Fibroblast of skin of right quadriceps (primary cell): ENCODE measurements at regions not wholly inside any gene's neighbourhood (a gene's known extent, or its start where the extent isn't known, plus 50 kb on each side); places are given as distances from the start of the nearest gene placed in this dataset.
"Not testable (repeated sequence)": the region's sequence is repeated elsewhere in the genome, so short reads cannot be mapped to it uniquely, and the experiment has no call there.

Experiments
- DNase-seq: peaks from one replicate; pipeline ENCODE4 v3.0.0-alpha.2; 2013

DNA sequence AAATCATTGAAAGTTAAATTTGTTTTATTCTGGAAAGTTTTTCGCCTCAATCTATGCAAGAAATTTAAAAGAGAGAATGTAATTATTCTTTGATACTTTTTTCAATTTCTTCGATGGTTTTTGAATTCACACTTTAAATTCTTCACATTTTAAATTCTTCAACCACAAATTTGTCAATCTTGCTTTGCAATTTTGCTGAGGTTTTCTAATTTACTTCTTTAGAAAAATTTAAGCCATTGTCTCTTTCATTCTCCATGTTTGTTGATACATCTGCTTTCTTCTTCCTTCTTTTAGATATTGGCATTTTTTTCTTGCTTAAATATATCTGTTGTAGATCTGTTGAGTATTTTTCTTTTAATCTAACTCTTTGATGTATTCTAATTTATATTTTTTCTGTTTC, 301.9 kb upstream of the DSEL start:
- no peak for DNase-seq

- no peak for DNase-seq
These were observed 298.8 kb upstream of the DSEL start for GRCh38 chr18:67815280-67815679.

DNA sequence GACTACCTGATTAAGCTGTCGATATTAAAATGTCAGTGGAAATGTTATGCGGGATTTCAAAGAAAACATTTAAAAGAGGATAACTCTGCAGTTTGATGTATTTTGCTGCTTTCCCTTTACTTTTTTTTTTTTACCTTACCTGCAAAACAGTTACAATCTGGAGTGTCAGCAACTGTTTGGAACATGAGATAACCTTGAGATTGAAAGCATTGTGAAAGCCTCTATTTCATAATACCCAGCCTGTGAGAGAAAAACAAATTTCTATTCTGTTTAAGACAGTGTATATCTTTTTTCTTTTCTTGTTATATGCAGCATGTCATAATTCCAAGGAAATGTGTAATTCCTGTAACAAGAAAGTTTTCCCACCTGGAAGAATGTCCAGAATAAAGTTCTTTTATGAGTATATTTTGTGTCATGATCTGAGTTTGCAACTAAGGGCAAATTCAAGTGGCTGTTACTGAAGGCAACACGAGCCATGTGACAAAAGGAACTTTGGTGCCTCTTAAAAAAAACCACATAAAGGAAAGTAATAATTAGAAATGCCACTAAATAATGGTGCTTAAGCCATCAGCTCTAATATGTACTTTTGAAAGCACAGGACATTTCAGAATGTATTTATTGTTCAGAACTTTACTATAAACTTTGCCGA, 297.0 kb upstream of the DSEL start:
- no peak for DNase-seq

DNA sequence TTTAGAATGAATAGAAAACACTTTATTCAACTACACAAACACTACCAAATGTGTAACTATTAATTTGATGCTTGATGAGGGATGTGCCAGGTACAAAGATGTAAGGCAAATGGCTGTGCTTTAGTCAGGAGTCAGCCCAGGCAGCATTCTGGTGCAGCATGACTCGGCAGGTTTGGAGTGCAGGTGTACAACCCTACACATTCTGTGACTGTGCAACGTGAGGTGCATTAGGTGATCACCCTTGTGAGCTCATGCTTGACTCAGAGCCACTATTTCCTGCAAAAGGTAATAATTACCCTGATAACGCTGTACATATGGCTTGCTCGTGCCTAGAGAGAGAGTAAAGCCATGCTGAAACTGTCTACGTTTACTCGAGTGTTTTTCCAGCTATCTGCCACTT, 288.7 kb upstream of the DSEL start:
- no peak for DNase-seq

- DNase-seq = peak; percentile 68
These were observed 278.0 kb upstream of the DSEL start for GRCh38 chr18:67794521-67794920.

DNA sequence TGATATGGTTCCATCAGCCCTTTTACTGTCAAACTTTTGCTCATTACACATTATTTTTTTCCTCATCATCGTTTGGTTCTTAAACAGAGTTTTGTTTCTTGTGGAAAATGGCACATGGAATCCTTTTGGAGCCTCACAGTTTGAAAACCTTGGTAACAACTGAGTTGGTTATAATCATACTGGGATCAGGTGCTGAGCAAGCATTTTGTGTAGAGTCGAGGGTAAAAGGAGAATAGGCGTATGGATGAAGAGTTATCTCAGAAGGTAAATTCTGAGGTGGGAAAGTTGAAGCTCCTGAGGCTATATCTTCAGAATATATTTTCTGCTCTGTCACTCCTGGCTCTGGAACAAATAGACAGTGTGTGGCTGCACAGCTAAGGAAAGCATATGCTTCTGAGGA, 274.0 kb upstream of the DSEL start:
- DNase-seq = no peak

GRCh38 chr18:67789165-67789545, 272.6 kb upstream of the DSEL start:
- DNase-seq = no peak

DNA sequence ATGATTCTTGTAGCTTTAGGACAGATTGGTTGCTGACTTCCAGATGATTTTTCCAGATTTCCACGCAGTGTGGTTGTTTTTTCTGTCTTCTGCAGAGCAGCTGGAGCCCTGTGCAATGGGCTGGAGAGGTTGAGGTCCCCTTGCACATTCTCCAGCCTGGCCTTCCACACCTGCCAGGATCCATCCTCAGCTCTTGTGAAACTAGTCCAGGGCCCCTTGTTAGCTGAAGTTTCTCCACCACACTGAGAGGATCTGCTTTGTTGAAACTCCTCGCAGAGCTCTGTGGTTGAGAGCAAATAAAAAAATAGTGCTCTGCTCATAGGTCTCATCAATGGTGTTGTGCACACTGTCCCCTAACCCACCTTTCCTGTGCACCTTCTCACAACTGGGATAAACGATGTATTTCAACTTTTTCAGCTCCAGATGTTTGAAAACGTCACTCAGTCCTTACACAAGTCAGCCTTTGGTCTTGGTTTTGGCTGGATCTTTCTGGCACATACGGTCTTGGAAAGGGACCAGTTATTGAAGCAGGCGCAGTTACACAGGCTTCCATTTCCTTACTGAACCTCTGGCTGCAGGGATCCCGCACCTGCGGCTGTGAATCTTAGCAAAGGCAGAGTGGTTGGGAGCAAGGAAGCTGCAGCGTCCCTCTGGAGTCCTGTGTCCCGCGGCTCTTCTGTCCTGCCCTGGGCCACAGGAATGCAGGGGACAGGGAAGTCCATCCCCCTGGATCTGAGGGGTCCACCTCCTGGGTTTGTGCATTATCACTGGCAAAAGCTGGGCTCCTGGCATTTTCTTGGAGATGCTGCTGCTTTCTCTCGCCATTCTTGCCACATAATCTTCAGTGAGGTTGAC, 272.0 kb upstream of the DSEL start:
- no peak for DNase-seq

GRCh38 chr18:67783196-67783946, 266.9 kb upstream of the DSEL start:
- DNase-seq = peak; percentile 96

- peak; percentile 18 for DNase-seq
These were observed 261.5 kb upstream of the DSEL start for GRCh38 chr18:67778016-67778415.

DNA sequence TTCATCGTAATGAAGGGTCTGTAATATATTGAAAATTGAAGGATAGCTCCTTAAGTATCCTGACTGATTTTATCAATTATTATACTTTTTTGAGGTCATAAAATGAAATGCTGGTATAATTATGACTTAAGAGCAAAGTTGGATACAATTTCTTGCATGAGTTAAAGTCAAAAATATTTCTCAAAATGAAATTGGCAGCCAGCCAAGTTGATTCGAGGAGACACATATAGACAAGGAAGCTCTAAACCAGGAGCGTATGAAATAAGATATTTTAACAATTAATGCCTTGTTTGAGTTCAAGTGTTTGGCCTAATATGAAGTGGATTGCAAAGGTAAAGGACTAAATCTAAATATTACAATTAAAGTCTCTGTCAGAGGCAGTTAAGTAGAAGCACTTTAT, 260.4 kb upstream of the DSEL start:
- DNase-seq = peak; percentile 58

- peak; percentile 81 for DNase-seq
These were observed 254.8 kb upstream of the DSEL start for GRCh38 chr18:67771271-67771670.

- DNase-seq = no peak
These were observed 254.0 kb upstream of the DSEL start for GRCh38 chr18:67770520-67770919.

- DNase-seq = peak; percentile 80
These were observed 250.4 kb upstream of the DSEL start for GRCh38 chr18:67766930-67767329.

DNA sequence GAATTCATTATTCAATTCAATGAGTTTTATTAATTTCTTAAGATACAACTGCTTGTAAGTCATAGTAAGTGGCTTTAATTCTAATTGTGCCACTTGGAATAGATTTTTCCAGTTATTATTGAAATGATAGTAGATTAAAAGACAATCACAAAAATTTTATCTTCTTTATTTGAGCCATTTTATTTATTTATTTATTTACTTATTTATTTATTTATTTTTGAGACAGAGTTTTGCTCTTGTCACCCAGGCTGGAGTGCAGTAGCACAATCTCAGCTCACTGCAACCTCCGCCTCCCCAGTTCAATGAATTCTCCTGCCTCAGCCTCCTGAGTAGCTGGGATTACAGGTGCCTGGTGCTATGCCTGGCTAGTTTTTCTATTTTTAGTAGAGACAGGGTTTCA, 235.7 kb upstream of the DSEL start:
- not testable (repeated sequence) for DNase-seq

DNA sequence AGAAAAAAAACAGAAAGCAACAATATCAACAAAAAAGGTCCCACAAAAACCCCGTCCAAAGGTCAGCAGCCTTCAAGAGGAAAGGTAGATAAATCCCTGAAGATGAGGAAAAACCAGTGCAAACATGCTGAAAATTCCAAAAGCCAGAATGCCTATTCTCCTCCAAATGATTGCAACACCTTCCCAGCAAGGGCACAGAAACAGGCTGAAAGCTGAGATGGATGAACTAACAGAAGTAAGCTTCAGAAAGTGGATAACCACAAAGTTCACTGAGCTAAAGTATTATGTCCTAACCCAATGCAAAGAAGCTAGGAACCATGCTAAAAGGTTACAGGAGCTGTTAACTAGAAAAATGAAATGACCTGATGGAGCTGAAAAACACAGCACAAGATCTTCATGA, 226.4 kb upstream of the DSEL start:
- DNase-seq = no peak

DNA sequence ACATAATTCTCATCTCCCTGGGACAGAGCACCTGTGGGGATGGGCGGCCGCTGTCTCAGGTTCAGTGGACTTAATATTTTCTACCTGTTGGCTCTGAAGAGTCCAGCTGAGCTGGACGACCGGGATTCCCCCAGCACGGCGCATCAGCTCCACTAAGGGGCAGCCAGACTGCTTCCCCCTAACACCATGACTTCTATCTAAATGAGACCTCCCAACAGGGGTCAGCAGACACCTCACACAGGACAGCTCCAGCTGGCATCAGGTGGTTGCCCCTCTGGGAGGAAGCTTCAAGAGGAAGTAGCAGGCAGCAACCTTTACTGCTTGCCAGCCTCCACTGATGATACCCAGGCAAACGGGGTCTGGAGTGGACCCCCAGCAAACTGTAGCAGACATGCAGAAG, 226.0 kb upstream of the DSEL start:
- DNase-seq = no peak

DNA sequence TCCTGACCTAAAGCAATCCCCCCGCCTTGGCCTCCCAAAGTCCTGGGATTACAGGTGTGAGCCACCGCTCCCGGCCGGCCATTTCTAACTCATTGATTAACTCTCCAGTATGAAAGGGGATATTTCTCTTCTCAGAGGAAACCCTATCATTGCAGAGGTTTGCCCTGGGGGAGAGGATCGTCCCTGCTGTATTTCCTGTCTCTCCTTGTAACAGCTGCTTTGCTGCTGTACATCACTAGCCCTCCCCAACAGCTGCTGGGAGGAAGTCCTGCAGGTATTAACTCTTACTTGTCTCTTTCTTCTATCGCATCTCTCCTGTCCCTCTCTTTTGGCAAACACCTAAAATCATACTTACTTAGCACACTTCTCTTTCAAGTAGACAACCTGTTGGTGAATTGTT, 219.0 kb upstream of the DSEL start:
- DNase-seq = no peak

DNA sequence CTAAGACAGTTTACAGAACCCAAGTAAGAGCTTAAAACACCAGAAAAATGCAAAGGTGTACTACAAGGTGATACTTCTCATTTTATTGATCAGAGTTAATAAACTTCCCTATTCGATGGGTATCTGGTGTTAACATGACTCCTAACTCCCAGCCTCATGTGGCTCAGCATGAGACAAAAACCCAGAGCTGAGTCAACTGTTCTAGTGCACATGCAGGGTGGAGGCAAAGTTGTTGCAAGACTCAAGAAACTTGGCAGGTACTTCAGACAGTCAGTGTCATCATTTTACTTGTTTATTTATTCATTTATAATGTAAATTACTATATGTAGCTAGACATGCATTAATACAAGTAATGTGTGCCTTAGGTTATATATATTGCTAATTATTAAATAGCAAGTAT, 216.6 kb upstream of the DSEL start:
- DNase-seq = peak; percentile 59

DNA sequence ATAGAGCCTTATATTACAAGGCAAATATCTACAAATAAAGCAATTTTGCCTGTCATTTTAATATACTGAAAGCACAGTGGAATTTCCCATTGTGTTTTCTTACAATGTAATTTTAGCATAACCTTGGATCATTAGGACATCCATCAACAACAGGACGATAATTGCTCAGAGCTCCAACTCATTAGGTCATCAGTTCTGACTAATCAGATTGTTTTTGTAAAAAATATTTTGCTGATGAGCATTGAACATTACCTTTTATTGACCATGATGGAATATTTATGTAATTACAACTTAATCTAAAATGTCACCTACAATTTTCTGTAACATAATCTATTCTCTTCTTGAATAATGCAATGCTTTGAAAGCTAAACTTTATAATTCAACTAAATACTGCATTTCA, 215.3 kb upstream of the DSEL start:
- peak; percentile 64 for DNase-seq

- DNase-seq = peak; percentile 77
These were observed 214.4 kb upstream of the DSEL start for GRCh38 chr18:67730886-67731285.

DNA sequence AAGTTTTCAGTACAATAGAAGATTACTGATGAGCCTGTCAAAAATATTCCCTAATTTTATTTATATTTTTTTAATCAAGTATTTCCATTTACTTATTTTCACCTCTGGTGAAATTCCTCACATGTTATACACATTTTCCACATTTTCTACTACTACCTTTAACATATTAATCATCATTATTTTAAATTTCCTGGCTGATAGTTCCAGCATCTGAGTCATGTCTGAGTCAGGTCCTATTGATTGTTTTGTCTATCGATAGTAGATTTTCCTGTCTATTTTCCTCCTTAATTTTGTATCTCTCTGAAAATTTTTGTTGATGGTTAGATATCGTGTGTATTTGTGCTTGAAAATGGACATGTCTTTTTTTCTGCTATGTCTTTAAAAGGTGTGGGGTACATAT, 211.8 kb upstream of the DSEL start:
- DNase-seq = no peak

DNA sequence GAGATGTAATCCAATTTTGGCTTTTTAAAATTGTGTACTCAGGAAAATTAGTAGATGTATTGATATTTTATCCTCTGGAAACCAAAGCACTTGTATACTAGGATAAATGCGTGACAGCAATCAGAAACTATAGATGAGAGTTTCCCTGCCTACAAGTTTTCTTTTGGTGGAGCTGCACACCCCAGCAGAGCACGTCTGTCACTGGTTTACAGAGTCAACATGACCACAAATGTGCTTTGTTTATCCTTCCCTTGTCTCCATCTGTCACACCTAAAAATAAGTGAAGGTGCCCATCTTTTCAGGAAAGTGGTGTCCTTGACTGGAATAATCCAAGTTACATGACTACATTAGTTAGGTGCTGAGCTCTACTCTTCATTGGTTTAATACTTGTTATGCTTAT, 210.4 kb upstream of the DSEL start:
- DNase-seq = no peak

- DNase-seq = no peak
These were observed 201.3 kb upstream of the DSEL start for GRCh38 chr18:67717800-67718199.
